ENCODE measurements at regions not wholly inside any gene's neighbourhood (a gene's known extent, or its start where the extent isn't known, plus 50 kb on each side); places are given as distances from the start of the nearest gene placed in this dataset.

- DNase-seq (ENCODE audit: low read depth, low spot score) = no peak
- in situ Hi-C loops (cut with HindIII; ENCODE audit: low pct_unique_long_range_greater_than_20kb, low sequenced_read_pairs) = no loop called here
These were observed 122.4 kb upstream of the KIAA1217 start for GRCh38 chr10:24086296-24087086.

GRCh38 chr10:24091256-24091655 is 117.7 kb upstream of the KIAA1217 start:
- no peak for DNase-seq (ENCODE audit: low read depth, low spot score)
- in situ Hi-C loops (cut with HindIII; ENCODE audit: low pct_unique_long_range_greater_than_20kb, low sequenced_read_pairs) = no loop called here

- in situ Hi-C loops (cut with HindIII; ENCODE audit: low pct_unique_long_range_greater_than_20kb, low sequenced_read_pairs) = no loop called here
- no peak for DNase-seq (ENCODE audit: low read depth, low spot score)
These were observed 112.7 kb upstream of the KIAA1217 start for GRCh38 chr10:24096281-24096680.

GRCh38 chr10:24097751-24098207 is 111.2 kb upstream of the KIAA1217 start:
- DNase-seq (ENCODE audit: low read depth, low spot score) = no peak
- in situ Hi-C loops (cut with HindIII; ENCODE audit: low pct_unique_long_range_greater_than_20kb, low sequenced_read_pairs) = no loop called here

GRCh38 chr10:24104895-24105294 is 104.0 kb upstream of the KIAA1217 start:
- in situ Hi-C loops (cut with HindIII; ENCODE audit: low pct_unique_long_range_greater_than_20kb, low sequenced_read_pairs) = no loop called here
- no peak for DNase-seq (ENCODE audit: low read depth, low spot score)

GRCh38 chr10:24113901-24114300 is 95.0 kb upstream of the KIAA1217 start:
- in situ Hi-C loops (cut with HindIII; ENCODE audit: low pct_unique_long_range_greater_than_20kb, low sequenced_read_pairs) = no loop called here
- no peak for DNase-seq (ENCODE audit: low read depth, low spot score)

GRCh38 chr10:24114556-24114955 is 94.4 kb upstream of the KIAA1217 start:
- in situ Hi-C loops (cut with HindIII; ENCODE audit: low pct_unique_long_range_greater_than_20kb, low sequenced_read_pairs) = no loop called here
- no peak for DNase-seq (ENCODE audit: low read depth, low spot score)

GRCh38 chr10:24115403-24115802 is 93.5 kb upstream of the KIAA1217 start:
- in situ Hi-C loops (cut with HindIII; ENCODE audit: low pct_unique_long_range_greater_than_20kb, low sequenced_read_pairs) = no loop called here
- DNase-seq (ENCODE audit: low read depth, low spot score) = no peak

- DNase-seq (ENCODE audit: low read depth, low spot score) = no peak
- in situ Hi-C loops (cut with HindIII; ENCODE audit: low pct_unique_long_range_greater_than_20kb, low sequenced_read_pairs) = no loop called here
These were observed 90.7 kb upstream of the KIAA1217 start for GRCh38 chr10:24118246-24118645.

GRCh38 chr10:24119896-24120295 is 89.0 kb upstream of the KIAA1217 start:
- in situ Hi-C loops (cut with HindIII; ENCODE audit: low pct_unique_long_range_greater_than_20kb, low sequenced_read_pairs) = no loop called here
- DNase-seq (ENCODE audit: low read depth, low spot score) = no peak

GRCh38 chr10:24120646-24121045 is 88.3 kb upstream of the KIAA1217 start:
- in situ Hi-C loops (cut with HindIII; ENCODE audit: low pct_unique_long_range_greater_than_20kb, low sequenced_read_pairs) = no loop called here
- DNase-seq (ENCODE audit: low read depth, low spot score) = no peak

GRCh38 chr10:24127516-24127915 is 81.4 kb upstream of the KIAA1217 start:
- in situ Hi-C loops (cut with HindIII; ENCODE audit: low pct_unique_long_range_greater_than_20kb, low sequenced_read_pairs) = no loop called here
- no peak for DNase-seq (ENCODE audit: low read depth, low spot score)

GRCh38 chr10:24128066-24128730 is 80.7 kb upstream of the KIAA1217 start:
- DNase-seq (ENCODE audit: low read depth, low spot score) = no peak
- in situ Hi-C loops (cut with HindIII; ENCODE audit: low pct_unique_long_range_greater_than_20kb, low sequenced_read_pairs) = no loop called here

- in situ Hi-C loops (cut with HindIII; ENCODE audit: low pct_unique_long_range_greater_than_20kb, low sequenced_read_pairs) = no loop called here
- no peak for DNase-seq (ENCODE audit: low read depth, low spot score)
These were observed 76.2 kb upstream of the KIAA1217 start for GRCh38 chr10:24132741-24133140.

GRCh38 chr10:24133835-24134234 is 75.1 kb upstream of the KIAA1217 start:
- DNase-seq (ENCODE audit: low read depth, low spot score) = no peak
- in situ Hi-C loops (cut with HindIII; ENCODE audit: low pct_unique_long_range_greater_than_20kb, low sequenced_read_pairs) = no loop called here

GRCh38 chr10:24136070-24136469 is 72.9 kb upstream of the KIAA1217 start:
- in situ Hi-C loops (cut with HindIII; ENCODE audit: low pct_unique_long_range_greater_than_20kb, low sequenced_read_pairs) = no loop called here
- no peak for DNase-seq (ENCODE audit: low read depth, low spot score)

- DNase-seq (ENCODE audit: low read depth, low spot score) = no peak
- in situ Hi-C loops (cut with HindIII; ENCODE audit: low pct_unique_long_range_greater_than_20kb, low sequenced_read_pairs) = no loop called here
These were observed 61.6 kb upstream of the KIAA1217 start for GRCh38 chr10:24147321-24147720.

GRCh38 chr10:24149640-24150039 is 59.3 kb upstream of the KIAA1217 start:
- in situ Hi-C loops (cut with HindIII; ENCODE audit: low pct_unique_long_range_greater_than_20kb, low sequenced_read_pairs) = no loop called here
- no peak for DNase-seq (ENCODE audit: low read depth, low spot score)

- in situ Hi-C loops (cut with HindIII; ENCODE audit: low pct_unique_long_range_greater_than_20kb, low sequenced_read_pairs) = no loop called here
- DNase-seq (ENCODE audit: low read depth, low spot score) = no peak
These were observed 58.1 kb upstream of the KIAA1217 start for GRCh38 chr10:24150853-24151252.
